ENCODE measurements at regions not wholly inside any gene's neighbourhood (a gene's known extent, or its start where the extent isn't known, plus 50 kb on each side); places are given as distances from the start of the nearest gene placed in this dataset.
"Not testable (repeated sequence)": the region's sequence is repeated elsewhere in the genome, so short reads cannot be mapped to it uniquely, and the experiment has no call there.

DNA sequence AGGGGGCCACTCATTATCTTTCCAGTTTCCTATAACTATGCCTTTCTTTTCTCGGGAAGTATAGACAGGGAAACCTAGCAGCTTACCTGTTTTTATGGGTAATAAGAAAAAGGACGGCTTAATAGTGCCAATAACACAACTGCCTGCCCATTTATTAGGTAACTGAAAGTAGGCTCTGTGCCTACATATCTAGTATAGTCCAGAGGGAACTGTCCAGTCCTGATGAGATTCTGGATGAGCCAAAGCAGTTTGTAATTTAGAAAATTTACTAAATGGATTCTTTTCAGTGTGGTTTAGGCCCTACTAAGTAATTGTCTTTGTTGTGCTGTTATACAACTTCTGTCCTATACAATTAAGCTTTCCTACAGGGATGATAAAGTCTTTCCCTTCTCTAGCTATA lies 125.5 kb upstream of the CCZ1B start:
- TF ChIP-seq CTCF, POLR2A (IDR thresholded peaks at IDR 0.05): not testable (repeated sequence)
